Colonic mucosa (tissue), 4 donors: ENCODE measurements at regions not wholly inside any gene's neighbourhood (a gene's known extent, or its start where the extent isn't known, plus 50 kb on each side); places are given as distances from the start of the nearest gene placed in this dataset.

ENCODE experiments used
- DNase-seq: peaks from one replicate; pipeline ENCODE4 v3.0.0-alpha.2; 2020
- H3K27ac ChIP-seq: fragments of 200-600 bp; one replicate; pipeline ENCODE4 v1.8.0; 2021
- H3K27me3 ChIP-seq: fragments of 200-600 bp; one replicate; pipeline ENCODE4 v1.8.0; 2021
- H3K36me3 ChIP-seq: fragments of 200-600 bp; one replicate; pipeline ENCODE4 v1.8.0; 2021
- H3K4me1 ChIP-seq: fragments of 200-600 bp; one replicate; pipeline ENCODE4 v1.8.0; 2021; ENCODE audit warnings: mild to moderate bottlenecking
- H3K4me3 ChIP-seq: fragments of 200-600 bp; one replicate; pipeline ENCODE4 v1.8.0; 2021
- H3K9ac ChIP-seq, 2 donors: one replicate each; pipeline ENCODE4 v1.7.0; 2013; ENCODE audit warnings: control low read depth in 2 of 2, low read depth in 2 of 2, low read length in 2 of 2
- H3K9me3 ChIP-seq: fragments of 200-600 bp; one replicate; pipeline ENCODE4 v1.8.0; 2021
- CTCF ChIP-seq: fragments of 200-600 bp; IDR thresholded peaks from one replicate; pipeline ENCODE4 v1.8.0; 2022; ENCODE audit warnings: antibody characterized with exemption, mild to moderate bottlenecking
- intact Hi-C: fragments of 100-400 bp; cut with DNase I; formaldehyde crosslinking; loops from one replicate; pipeline ENCODE4 v1.14.1; 2022
- donor health status: healthy.
- donor health status: DM: no; HTN: no; CAD: no.
- donor health status: DM: no; HTN: no; CAD: no.

- H3K4me3 ChIP-seq = no peak overlapping the region
- no peaks in the 10 kb centered on the region for H3K27me3 ChIP-seq
- no peak overlapping the region for H3K27ac ChIP-seq
- intact Hi-C loops = no loop called here
- no peaks in the 10 kb centered on the region for H3K9me3 ChIP-seq
- H3K36me3 ChIP-seq = no peaks in the 10 kb centered on the region
- no peak overlapping the region for H3K9ac ChIP-seq
- TF ChIP-seq CTCF = no peak
- no peak for DNase-seq
- H3K4me1 ChIP-seq = no peaks in the 10 kb centered on the region
These were observed 238.1 kb upstream of the HS3ST5 start for GRCh38 chr6:114580882-114581281.

GRCh38 chr6:114579486-114579885 is 236.7 kb upstream of the HS3ST5 start:
- no peak overlapping the region for H3K9ac ChIP-seq
- H3K27me3 ChIP-seq = no peaks in the 10 kb centered on the region
- no peak overlapping the region for H3K4me3 ChIP-seq
- no peaks in the 10 kb centered on the region for H3K4me1 ChIP-seq
- DNase-seq = no peak
- H3K9me3 ChIP-seq = no peaks in the 10 kb centered on the region
- intact Hi-C loops = no loop called here
- no peak overlapping the region for H3K27ac ChIP-seq
- H3K36me3 ChIP-seq = no peaks in the 10 kb centered on the region
- TF ChIP-seq CTCF = no peak

GRCh38 chr6:114577109-114577508 is 234.3 kb upstream of the HS3ST5 start:
- no peak for TF ChIP-seq CTCF
- Histone ChIP-seq H3K4me3 (no peak overlapping the region), H3K9ac (no peak overlapping the region), H3K9me3 (no peaks in the 10 kb centered on the region), H3K27ac (no peak overlapping the region), H3K4me1 (no peaks in the 10 kb centered on the region), H3K27me3 (no peaks in the 10 kb centered on the region), H3K36me3 (no peaks in the 10 kb centered on the region)
- intact Hi-C loops = no loop called here
- DNase-seq = no peak

- intact Hi-C loops = no loop called here
- no peak for TF ChIP-seq CTCF
- Histone ChIP-seq H3K27me3 (no peaks in the 10 kb centered on the region), H3K9me3 (no peaks in the 10 kb centered on the region), H3K9ac (no peak overlapping the region), H3K36me3 (no peaks in the 10 kb centered on the region), H3K4me1 (no peaks in the 10 kb centered on the region), H3K27ac (no peak overlapping the region), H3K4me3 (no peak overlapping the region)
- no peak for DNase-seq
These were observed 233.5 kb upstream of the HS3ST5 start for GRCh38 chr6:114576330-114576729.

- H3K4me3 ChIP-seq = no peak overlapping the region
- DNase-seq = no peak
- H3K9me3 ChIP-seq = no peaks in the 10 kb centered on the region
These were observed 226.8 kb upstream of the HS3ST5 start for GRCh38 chr6:114569669-114570068.

More at GRCh38 chr6:114569669-114570068, 226.8 kb upstream of the HS3ST5 start:
- H3K36me3 ChIP-seq = no peaks in the 10 kb centered on the region
- no peaks in the 10 kb centered on the region for H3K4me1 ChIP-seq
- intact Hi-C loops = no loop called here
- no peak overlapping the region for H3K27ac ChIP-seq
- no peaks in the 10 kb centered on the region for H3K27me3 ChIP-seq
- H3K9ac ChIP-seq = no peak overlapping the region
- TF ChIP-seq CTCF = no peak
